Activated naive CD8-positive, alpha-beta T cell treated with anti-CD3 and anti-CD28 coated beads, Interleukin-2, amount 10 ng/mL, durations not matched to agents 7 days and 5 days (primary cell): ENCODE measurements at regions not wholly inside any gene's neighbourhood (a gene's known extent, or its start where the extent isn't known, plus 50 kb on each side); places are given as distances from the start of the nearest gene placed in this dataset.

ENCODE experiments used
- ATAC-seq: fragments of 150-1000 bp; cut with Tn5 transposase; one replicate; pipeline ENCODE4 v1.10.0; 2021; ENCODE audit warnings: low read depth, moderate library complexity
- POLR2A ChIA-PET: fragments of 350-600 bp; sonication (Branson Sonifier 250); formaldehyde crosslinking; loops from one replicate; lab custom pipeline; 2021; ENCODE audit warnings: antibody characterized with exemption; lab: Charles Lee
- DNase-seq: peaks from one replicate; pipeline ENCODE4 v3.0.0; 2021
- H3K27ac Mint-ChIP-seq: one replicate; pipeline ENCODE4 v1.8.0; 2022; ENCODE audit warnings: mild to moderate bottlenecking, mixed read lengths
- H3K27me3 Mint-ChIP-seq: one replicate; pipeline ENCODE4 v1.8.0; 2022; ENCODE audit warnings: mild to moderate bottlenecking, moderate library complexity, mixed read lengths
- H3K36me3 Mint-ChIP-seq: one replicate; pipeline ENCODE4 v1.8.0; 2021; ENCODE audit warnings: mild to moderate bottlenecking, mixed read lengths
- H3K4me1 Mint-ChIP-seq: one replicate; pipeline ENCODE4 v1.8.0; 2021; ENCODE audit warnings: mixed read lengths
- H3K4me3 Mint-ChIP-seq: one replicate; pipeline ENCODE4 v1.8.0; 2022; ENCODE audit warnings: mild to moderate bottlenecking, moderate library complexity, mixed read lengths
- H3K9me3 Mint-ChIP-seq: one replicate; pipeline ENCODE4 v1.8.0; 2021; ENCODE audit warnings: mixed read lengths

GRCh38 chr13:73844986-73845385, 289.2 kb downstream of the KLF12 start:
- DNase-seq (no peak), ATAC-seq (no peak)
- Mint-ChIP-seq H3K4me3 (no peak overlapping the region), H3K9me3 (no peaks in the 10 kb centered on the region), H3K27me3 (no peaks in the 10 kb centered on the region), H3K4me1 (peaks cover 14% of the 10 kb centered on the region), H3K27ac (no peak overlapping the region), H3K36me3 (peaks cover 21% of the 10 kb centered on the region)
- POLR2A ChIA-PET = no interaction called here

DNA sequence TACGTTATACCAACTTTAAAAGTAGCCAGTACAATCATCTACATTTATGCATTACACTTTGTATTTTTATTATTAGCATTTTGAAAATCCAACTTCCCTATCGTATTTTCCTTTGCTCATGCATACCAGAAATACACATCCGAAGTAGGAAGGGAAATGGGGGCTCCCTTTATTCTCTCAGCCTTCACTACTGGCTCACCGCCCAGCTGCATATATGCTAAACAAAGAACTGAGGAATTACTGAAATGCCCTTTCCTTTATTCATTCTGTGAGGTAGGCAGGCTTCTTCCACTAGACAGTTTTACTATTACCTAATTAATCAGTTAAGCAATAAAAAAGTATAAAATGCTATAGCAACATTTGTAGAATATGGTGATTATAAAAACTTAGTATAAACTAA, 291.6 kb downstream of the KLF12 start:
- H3K4me3 Mint-ChIP-seq = no peak overlapping the region
- POLR2A ChIA-PET = no interaction called here
- no peak overlapping the region for H3K27ac Mint-ChIP-seq
- peaks cover 24% of the 10 kb centered on the region for H3K36me3 Mint-ChIP-seq
- DNase-seq (no peak), ATAC-seq (no peak)
- no peaks in the 10 kb centered on the region for H3K27me3 Mint-ChIP-seq
- H3K4me1 Mint-ChIP-seq = peaks cover 8% of the 10 kb centered on the region
- H3K9me3 Mint-ChIP-seq = no peaks in the 10 kb centered on the region

DNA sequence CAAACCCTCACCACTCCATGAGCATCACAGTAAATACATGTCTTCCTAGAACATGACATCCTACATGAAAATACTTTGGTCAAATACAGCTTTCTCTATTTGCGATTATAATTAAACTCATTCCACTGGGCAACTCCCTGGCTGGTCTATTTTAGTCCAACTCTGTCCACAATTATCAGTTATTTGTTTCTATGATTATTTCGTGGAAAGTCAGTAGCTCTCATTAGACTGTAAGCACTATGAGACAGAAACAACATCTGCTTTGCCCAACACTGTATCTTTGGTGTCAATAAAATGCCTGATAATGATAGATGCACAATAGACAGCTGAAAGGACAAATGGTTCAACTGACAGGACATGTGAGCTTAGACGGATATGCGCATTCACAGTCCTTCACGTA, 292.0 kb downstream of the KLF12 start:
- H3K27ac Mint-ChIP-seq = no peak overlapping the region
- no peaks in the 10 kb centered on the region for H3K27me3 Mint-ChIP-seq
- ATAC-seq (no peak), DNase-seq (no peak)
- peaks cover 24% of the 10 kb centered on the region for H3K36me3 Mint-ChIP-seq
- no peaks in the 10 kb centered on the region for H3K9me3 Mint-ChIP-seq
- H3K4me3 Mint-ChIP-seq = no peak overlapping the region
- POLR2A ChIA-PET = no interaction called here
- H3K4me1 Mint-ChIP-seq = peaks cover 8% of the 10 kb centered on the region

DNA sequence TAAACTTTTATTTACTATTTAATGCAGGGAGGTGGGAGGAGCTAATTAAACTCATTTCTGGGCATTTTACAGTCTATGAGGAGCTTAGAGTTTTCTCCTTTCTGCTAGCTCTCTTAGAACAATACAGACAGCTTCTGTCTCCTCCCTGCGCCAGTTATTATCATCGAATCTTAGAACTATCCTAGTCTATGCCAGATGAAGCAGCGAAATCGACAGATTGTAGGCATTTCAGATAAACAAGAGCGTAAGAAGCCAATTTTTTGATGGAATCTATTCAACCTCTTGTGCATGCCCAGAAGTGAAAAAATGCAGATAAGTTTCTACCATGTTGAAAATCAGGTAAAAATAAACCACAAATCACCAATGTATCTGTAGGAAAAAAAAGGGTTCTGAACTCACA, 297.1 kb downstream of the KLF12 start:
- Mint-ChIP-seq H3K9me3 (no peaks in the 10 kb centered on the region), H3K4me3 (no peak overlapping the region), H3K4me1 (peaks cover 12% of the 10 kb centered on the region), H3K27me3 (no peaks in the 10 kb centered on the region), H3K36me3 (peaks cover 13% of the 10 kb centered on the region), H3K27ac (no peak overlapping the region)
- POLR2A ChIA-PET = no interaction called here
- DNase-seq (no peak), ATAC-seq (no peak)

DNA sequence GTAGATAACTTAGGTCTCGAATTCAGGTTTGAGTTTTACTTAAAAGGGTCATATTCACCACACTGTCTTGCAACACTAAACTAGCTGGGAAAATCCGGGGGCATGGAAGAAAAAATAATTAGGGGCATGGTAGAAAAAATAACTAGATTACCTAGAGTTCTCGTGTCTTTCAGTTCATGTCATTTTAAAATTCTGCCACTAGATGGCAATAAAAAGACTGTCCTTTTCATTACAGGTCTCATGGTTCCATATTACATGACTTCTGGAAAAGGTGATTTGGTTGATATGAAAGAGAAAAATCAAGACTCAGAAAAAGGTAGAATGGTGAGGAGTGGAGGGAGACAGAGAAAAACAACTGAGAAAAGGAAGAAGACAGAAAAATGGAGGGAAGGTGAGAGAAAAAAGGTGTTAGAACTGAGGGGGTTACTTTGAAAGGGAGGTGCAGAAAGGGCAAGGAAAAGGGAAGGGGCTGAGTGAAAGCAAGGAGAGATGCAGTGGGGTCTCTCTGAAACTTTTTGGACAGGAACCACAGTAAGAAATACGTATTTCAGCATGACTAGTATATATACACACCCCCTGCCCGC, 299.0 kb downstream of the KLF12 start:
- POLR2A ChIA-PET = no interaction called here
- H3K36me3 Mint-ChIP-seq = peaks cover 5% of the 10 kb centered on the region

DNA sequence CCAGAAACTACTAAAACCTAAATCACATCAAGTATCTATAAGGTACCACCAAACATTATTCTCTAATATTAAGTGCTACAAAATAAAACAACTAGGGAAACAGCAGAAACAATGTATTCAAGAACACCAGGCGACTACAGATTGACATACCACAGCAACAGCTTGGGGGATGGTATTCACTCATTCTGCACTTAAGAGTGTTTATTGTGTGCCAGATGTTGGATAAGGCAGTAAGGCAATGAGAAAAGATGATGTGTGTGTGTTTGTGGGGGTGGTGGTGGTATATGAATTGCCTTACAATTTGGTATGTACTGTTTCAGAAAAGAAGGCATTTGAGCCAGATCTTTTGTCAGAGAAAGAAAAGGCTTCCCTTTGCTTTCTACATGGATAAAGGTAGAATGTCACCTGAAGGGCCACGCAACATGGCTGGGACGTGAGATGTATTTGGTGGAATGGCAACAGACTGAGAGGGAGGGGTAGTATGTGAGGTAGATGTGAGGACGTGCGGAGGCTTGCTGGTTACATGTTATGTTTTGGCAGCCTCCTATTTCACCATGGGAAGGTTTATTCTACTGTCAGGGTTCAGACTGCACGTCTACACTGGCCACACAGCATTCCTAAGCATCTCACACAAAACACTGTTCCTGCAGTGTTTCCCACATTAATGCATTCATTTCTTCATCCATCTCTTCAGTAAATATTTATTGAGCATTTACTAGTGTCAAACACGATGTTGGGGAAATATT, 300.7 kb downstream of the KLF12 start:
- ATAC-seq = no peak
- no peaks in the 10 kb centered on the region for H3K27me3 Mint-ChIP-seq
- peaks cover 12% of the 10 kb centered on the region for H3K4me1 Mint-ChIP-seq
- POLR2A ChIA-PET = no interaction called here
- H3K27ac Mint-ChIP-seq = no peak overlapping the region
- no peak overlapping the region for H3K4me3 Mint-ChIP-seq
- peaks cover 2% of the 10 kb centered on the region for H3K36me3 Mint-ChIP-seq
- DNase-seq = no peak
- H3K9me3 Mint-ChIP-seq = no peaks in the 10 kb centered on the region

More for the DNA sequence above, 299.0 kb downstream of the KLF12 start:
- Mint-ChIP-seq H3K4me1 (peaks cover 10% of the 10 kb centered on the region), H3K27ac (no peak overlapping the region), H3K9me3 (no peaks in the 10 kb centered on the region), H3K4me3 (no peak overlapping the region), H3K27me3 (no peaks in the 10 kb centered on the region)
- ATAC-seq (peak; percentile 50), DNase-seq (no peak)

GRCh38 chr13:73832825-73833224, 301.4 kb downstream of the KLF12 start:
- DNase-seq = no peak
- Mint-ChIP-seq H3K4me1 (peaks cover 15% of the 10 kb centered on the region), H3K27ac (no peak overlapping the region), H3K4me3 (no peak overlapping the region), H3K9me3 (no peaks in the 10 kb centered on the region), H3K27me3 (no peaks in the 10 kb centered on the region), H3K36me3 (peaks cover 3% of the 10 kb centered on the region)
- POLR2A ChIA-PET = no interaction called here
- no peak for ATAC-seq

- POLR2A ChIA-PET = no interaction called here
- Mint-ChIP-seq H3K36me3 (peaks cover 3% of the 10 kb centered on the region), H3K27ac (peak overlapping the region; percentile 20), H3K9me3 (no peaks in the 10 kb centered on the region), H3K4me1 (peaks cover 15% of the 10 kb centered on the region), H3K27me3 (no peaks in the 10 kb centered on the region), H3K4me3 (peak overlapping the region; percentile 35)
- ATAC-seq (no peak), DNase-seq (no peak)
Measured at GRCh38 chr13:73832128-73832588, 302.0 kb downstream of the KLF12 start.

DNA sequence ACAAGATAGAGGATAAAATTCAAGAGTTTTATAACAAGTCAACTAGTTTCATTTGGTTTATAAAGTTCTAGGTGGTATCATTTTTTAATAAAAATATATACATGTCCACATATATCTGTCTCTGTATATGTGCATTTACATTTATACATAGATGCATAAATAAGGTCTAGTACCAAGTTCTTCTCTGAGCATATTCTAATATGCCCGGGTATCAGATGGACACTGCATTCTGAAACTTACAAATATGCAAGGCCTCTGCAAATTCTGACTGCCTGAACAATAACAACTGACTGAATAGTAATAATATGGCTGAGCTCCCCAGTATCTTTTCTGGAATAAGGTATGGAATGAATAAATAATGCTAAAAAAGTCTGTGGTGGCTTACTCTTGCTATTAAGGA, 304.8 kb downstream of the KLF12 start:
- ATAC-seq = no peak
- no peak for DNase-seq
- no peak overlapping the region for H3K27ac Mint-ChIP-seq
- no peak overlapping the region for H3K4me3 Mint-ChIP-seq
- no peaks in the 10 kb centered on the region for H3K27me3 Mint-ChIP-seq
- peaks cover 15% of the 10 kb centered on the region for H3K36me3 Mint-ChIP-seq
- H3K9me3 Mint-ChIP-seq = peaks cover 4% of the 10 kb centered on the region
- POLR2A ChIA-PET = no interaction called here
- H3K4me1 Mint-ChIP-seq = peaks cover 28% of the 10 kb centered on the region

- DNase-seq = no peak
- Mint-ChIP-seq H3K9me3 (peaks cover 4% of the 10 kb centered on the region), H3K27ac (peak overlapping the region; percentile 72), H3K4me3 (no peak overlapping the region), H3K4me1 (peaks cover 31% of the 10 kb centered on the region), H3K36me3 (peaks cover 19% of the 10 kb centered on the region), H3K27me3 (no peaks in the 10 kb centered on the region)
- POLR2A ChIA-PET = interaction anchor here (1.1 kb wide), 1 partner anchor 50 kb away, joined by 3 read pairs; no protein-coding TSS in a partner anchor
- peak; percentile 51 for ATAC-seq
Measured at GRCh38 chr13:73828811-73829210, 305.4 kb downstream of the KLF12 start.

GRCh38 chr13:73827434-73827833, 306.8 kb downstream of the KLF12 start:
- Mint-ChIP-seq H3K9me3 (peaks cover 4% of the 10 kb centered on the region), H3K36me3 (peaks cover 20% of the 10 kb centered on the region), H3K27ac (no peak overlapping the region), H3K4me1 (peaks cover 30% of the 10 kb centered on the region), H3K27me3 (no peaks in the 10 kb centered on the region), H3K4me3 (no peak overlapping the region)
- POLR2A ChIA-PET = no interaction called here
- DNase-seq (no peak), ATAC-seq (no peak)

DNA sequence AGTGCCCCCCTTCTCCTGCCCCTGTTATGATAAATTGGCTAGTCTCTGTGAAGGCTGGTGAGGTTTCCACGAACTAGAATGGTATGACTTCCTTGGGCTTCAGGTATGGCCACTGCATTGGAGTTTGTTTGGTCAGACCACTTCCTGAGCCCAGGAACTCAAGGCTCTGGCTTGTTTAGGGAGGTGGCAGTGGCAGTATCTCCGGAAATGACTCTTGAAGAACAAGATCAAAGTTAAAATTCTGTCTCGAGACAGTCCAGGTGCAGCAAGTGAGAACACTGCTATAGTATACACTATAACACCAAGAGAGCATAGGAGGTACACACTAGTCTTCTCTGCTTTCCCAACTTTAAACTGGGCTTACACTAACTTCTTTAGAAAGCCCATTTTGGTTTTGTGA, 309.1 kb downstream of the KLF12 start:
- H3K9me3 Mint-ChIP-seq = peaks cover 4% of the 10 kb centered on the region
- peak overlapping the region; percentile 49 for H3K4me3 Mint-ChIP-seq
- no peak for DNase-seq
- peak overlapping the region; percentile 74 for H3K27ac Mint-ChIP-seq
- H3K27me3 Mint-ChIP-seq = no peaks in the 10 kb centered on the region
- POLR2A ChIA-PET = interaction anchor here (0.9 kb wide), 1 partner anchor 58 kb away, joined by 3 read pairs; no protein-coding TSS in a partner anchor
- peaks cover 27% of the 10 kb centered on the region for H3K36me3 Mint-ChIP-seq
- H3K4me1 Mint-ChIP-seq = peaks cover 32% of the 10 kb centered on the region
- peak; percentile 92 for ATAC-seq

- Mint-ChIP-seq H3K4me1 (peaks cover 22% of the 10 kb centered on the region), H3K9me3 (peaks cover 4% of the 10 kb centered on the region), H3K36me3 (peaks cover 28% of the 10 kb centered on the region), H3K27me3 (no peaks in the 10 kb centered on the region), H3K4me3 (no peak overlapping the region), H3K27ac (no peak overlapping the region)
- ATAC-seq = no peak
- DNase-seq = no peak
- POLR2A ChIA-PET = interaction anchor here (0.6 kb wide), 1 partner anchor 317 kb away, joined by 3 read pairs; no protein-coding TSS in a partner anchor
Measured at GRCh38 chr13:73822668-73823592, 311.3 kb downstream of the KLF12 start.
